Occipital lobe (tissue), 1 donor: ENCODE measurements at regions not wholly inside any gene's neighbourhood (a gene's known extent, or its start where the extent isn't known, plus 50 kb on each side); places are given as distances from the start of the nearest gene placed in this dataset.
"Not testable (repeated sequence)": the region's sequence is repeated elsewhere in the genome, so short reads cannot be mapped to it uniquely, and the experiment has no call there.

Experiments used
- DNase-seq: peaks from one replicate; lab custom pipeline; 2025; lab: John Stamatoyannopoulos, UW

- DNase-seq: no peak
These were observed 292.4 kb upstream of the ZEB2 start for GRCh38 chr2:144812288-144812687.

- no peak for DNase-seq
These were observed 281.8 kb upstream of the ZEB2 start for GRCh38 chr2:144801766-144802165.

- no peak for DNase-seq
These were observed 281.4 kb upstream of the ZEB2 start for GRCh38 chr2:144801325-144801724.

GRCh38 chr2:144798989-144799388 lies 279.1 kb upstream of the ZEB2 start:
- DNase-seq: no peak

- DNase-seq: no peak
These were observed 278.1 kb upstream of the ZEB2 start for GRCh38 chr2:144798034-144798433.

GRCh38 chr2:144796936-144797335 lies 277.0 kb upstream of the ZEB2 start:
- no peak for DNase-seq

- no peak for DNase-seq
These were observed 276.2 kb upstream of the ZEB2 start for GRCh38 chr2:144796164-144796563.

- no peak for DNase-seq
These were observed 265.3 kb upstream of the ZEB2 start for GRCh38 chr2:144785253-144785652.

- DNase-seq: no peak
These were observed 261.1 kb upstream of the ZEB2 start for GRCh38 chr2:144780983-144781382.

GRCh38 chr2:144776766-144777165 lies 256.8 kb upstream of the ZEB2 start:
- no peak for DNase-seq

GRCh38 chr2:144774809-144775208 lies 254.9 kb upstream of the ZEB2 start:
- DNase-seq: no peak

GRCh38 chr2:144771348-144771747 lies 251.4 kb upstream of the ZEB2 start:
- no peak for DNase-seq

- no peak for DNase-seq
These were observed 250.8 kb upstream of the ZEB2 start for GRCh38 chr2:144770616-144771230.

GRCh38 chr2:144760939-144761338 lies 241.0 kb upstream of the ZEB2 start:
- DNase-seq: not testable (repeated sequence)

GRCh38 chr2:144759746-144760145 lies 239.8 kb upstream of the ZEB2 start:
- DNase-seq: no peak

- not testable (repeated sequence) for DNase-seq
These were observed 238.3 kb upstream of the ZEB2 start for GRCh38 chr2:144758196-144758595.

GRCh38 chr2:144753416-144753815 lies 233.5 kb upstream of the ZEB2 start:
- no peak for DNase-seq

GRCh38 chr2:144751142-144751905 lies 231.4 kb upstream of the ZEB2 start:
- no peak for DNase-seq

GRCh38 chr2:144749188-144749587 lies 229.3 kb upstream of the ZEB2 start:
- DNase-seq: no peak

GRCh38 chr2:144748443-144748842 lies 228.5 kb upstream of the ZEB2 start:
- no peak for DNase-seq

- no peak for DNase-seq
These were observed 227.7 kb upstream of the ZEB2 start for GRCh38 chr2:144747571-144747970.

- DNase-seq: no peak
These were observed 225.5 kb upstream of the ZEB2 start for GRCh38 chr2:144745424-144745823.

- DNase-seq: no peak
These were observed 218.8 kb upstream of the ZEB2 start for GRCh38 chr2:144738749-144739148.
